DOHH2 (cell line): ENCODE measurements at regions not wholly inside any gene's neighbourhood (a gene's known extent, or its start where the extent isn't known, plus 50 kb on each side); places are given as distances from the start of the nearest gene placed in this dataset.

Experiments used
- H3F3A ChIP-seq: fragments of 200-600 bp; sonication (generic), shearing (Covaris generic); 2 replicates; pipeline ENCODE4 v1.6.0; 2016; ENCODE audit warnings: antibody characterized with exemption, mild to moderate bottlenecking; ENCODE audit not compliant: control insufficient read depth, insufficient read depth
- H3K27ac ChIP-seq: fragments of 200-600 bp; sonication (generic); 2 replicates; pipeline ENCODE4 v1.5.1; 2014; ENCODE audit warnings: low read depth, mild to moderate bottlenecking, low read length, moderate library complexity
- H3K27me3 ChIP-seq: fragments of 200-600 bp; sonication (generic); 2 replicates; pipeline ENCODE4 v1.6.1; 2014; ENCODE audit warnings: mild to moderate bottlenecking, low read length, mixed read lengths; ENCODE audit not compliant: control insufficient read depth
- H3K36me3 ChIP-seq: fragments of 200-600 bp; sonication (generic); 2 replicates; pipeline ENCODE4 v1.6.1; 2014; ENCODE audit warnings: mild to moderate bottlenecking, low read length, moderate library complexity, mixed read lengths; ENCODE audit not compliant: control insufficient read depth
- H3K4me1 ChIP-seq: fragments of 200-600 bp; sonication (generic); 2 replicates; pipeline ENCODE4 v1.6.1; 2014; ENCODE audit warnings: mild to moderate bottlenecking, low read length, mixed read lengths; ENCODE audit not compliant: control insufficient read depth
- H3K4me2 ChIP-seq: fragments of 200-600 bp; sonication (generic); 2 replicates; pipeline ENCODE4 v1.6.0; 2014; ENCODE audit warnings: mild to moderate bottlenecking, low read length, moderate library complexity
- H3K4me3 ChIP-seq: fragments of 200-600 bp; sonication (generic); 2 replicates; pipeline ENCODE4 v1.5.1; 2014; ENCODE audit warnings: mild to moderate bottlenecking, low read length, mixed read lengths
- H3K79me2 ChIP-seq: fragments of 200-600 bp; sonication (generic); 2 replicates; pipeline ENCODE4 v1.6.1; 2014; ENCODE audit warnings: mild to moderate bottlenecking, low read length, mixed read lengths; ENCODE audit not compliant: control insufficient read depth
- H3K9me2 ChIP-seq: fragments of 200-600 bp; sonication (generic); replicated peaks from 2 replicates; pipeline ENCODE4 v1.6.1; 2014; ENCODE audit warnings: mild to moderate bottlenecking, low read length, mixed read lengths; ENCODE audit not compliant: control insufficient read depth
- H3K9me3 ChIP-seq: fragments of 200-600 bp; sonication (generic); 2 replicates; pipeline ENCODE4 v1.6.1; 2014; ENCODE audit warnings: antibody characterized with exemption, low read length, mixed read lengths; ENCODE audit not compliant: control insufficient read depth, insufficient read depth
- H4K20me1 ChIP-seq: fragments of 200-600 bp; sonication (generic); 2 replicates; pipeline ENCODE4 v1.6.0; 2014; ENCODE audit warnings: low read depth, mild to moderate bottlenecking, antibody characterized with exemption, low read length, moderate library complexity; ENCODE audit not compliant: control insufficient read depth, insufficient read depth
- EZH2phosphoT487 ChIP-seq: fragments of 200-600 bp; sonication (generic); IDR thresholded peaks from 2 replicates; pipeline ENCODE4 v1.6.1; 2017; ENCODE audit warnings: borderline replicate concordance, mild to moderate bottlenecking, antibody characterized with exemption, low read length, moderate library complexity, mixed read lengths
- TF ChIP-seq, protein P1 (sequence below): fragments of 200-600 bp; sonication (generic); IDR thresholded peaks from one replicate; pipeline ENCODE4 v1.5.1; 2014; ENCODE audit warnings: antibody characterized with exemption, mild to moderate bottlenecking, low read depth, low read length; ENCODE audit not compliant: poor library complexity, severe bottlenecking

DNA sequence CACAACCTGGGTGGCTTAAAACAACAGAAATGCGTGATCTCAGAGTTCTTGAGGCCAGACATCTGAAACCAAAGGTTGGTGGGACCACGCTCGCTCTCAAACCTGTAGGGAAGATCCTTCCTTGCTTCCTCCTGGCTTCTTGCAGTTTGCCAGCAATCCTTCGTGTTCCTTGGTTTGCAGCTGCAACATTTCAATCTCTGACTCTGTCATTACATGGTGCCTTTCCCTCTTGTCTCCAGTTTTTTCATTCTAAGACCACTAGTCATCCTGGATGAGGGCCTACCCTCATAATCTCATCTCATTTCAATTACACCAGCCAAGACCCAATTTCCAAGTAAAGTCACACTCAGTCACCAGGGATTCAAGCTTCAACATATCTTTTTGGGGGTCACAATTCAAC, 388.0 kb downstream of the GPM6A start:
- Histone ChIP-seq H3K4me1 (no peaks in the 10 kb centered on the region), H4K20me1 (no peaks in the 10 kb centered on the region), H3K4me2 (no peak overlapping the region), H3K27ac (no peak overlapping the region), H3K36me3 (no peaks in the 10 kb centered on the region), H3K27me3 (no peaks in the 10 kb centered on the region), H3K4me3 (no peak overlapping the region), H3K9me2 (no peaks in the 10 kb centered on the region), H3F3A (no peaks in the 10 kb centered on the region), H3K79me2 (no peaks in the 10 kb centered on the region), H3K9me3 (no peaks in the 10 kb centered on the region; the same call in 1 of the 2 replicates)
- TF ChIP-seq, protein P1, sequence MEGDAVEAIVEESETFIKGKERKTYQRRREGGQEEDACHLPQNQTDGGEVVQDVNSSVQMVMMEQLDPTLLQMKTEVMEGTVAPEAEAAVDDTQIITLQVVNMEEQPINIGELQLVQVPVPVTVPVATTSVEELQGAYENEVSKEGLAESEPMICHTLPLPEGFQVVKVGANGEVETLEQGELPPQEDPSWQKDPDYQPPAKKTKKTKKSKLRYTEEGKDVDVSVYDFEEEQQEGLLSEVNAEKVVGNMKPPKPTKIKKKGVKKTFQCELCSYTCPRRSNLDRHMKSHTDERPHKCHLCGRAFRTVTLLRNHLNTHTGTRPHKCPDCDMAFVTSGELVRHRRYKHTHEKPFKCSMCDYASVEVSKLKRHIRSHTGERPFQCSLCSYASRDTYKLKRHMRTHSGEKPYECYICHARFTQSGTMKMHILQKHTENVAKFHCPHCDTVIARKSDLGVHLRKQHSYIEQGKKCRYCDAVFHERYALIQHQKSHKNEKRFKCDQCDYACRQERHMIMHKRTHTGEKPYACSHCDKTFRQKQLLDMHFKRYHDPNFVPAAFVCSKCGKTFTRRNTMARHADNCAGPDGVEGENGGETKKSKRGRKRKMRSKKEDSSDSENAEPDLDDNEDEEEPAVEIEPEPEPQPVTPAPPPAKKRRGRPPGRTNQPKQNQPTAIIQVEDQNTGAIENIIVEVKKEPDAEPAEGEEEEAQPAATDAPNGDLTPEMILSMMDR = no peak
- no peak for TF ChIP-seq EZH2phosphoT487

DNA sequence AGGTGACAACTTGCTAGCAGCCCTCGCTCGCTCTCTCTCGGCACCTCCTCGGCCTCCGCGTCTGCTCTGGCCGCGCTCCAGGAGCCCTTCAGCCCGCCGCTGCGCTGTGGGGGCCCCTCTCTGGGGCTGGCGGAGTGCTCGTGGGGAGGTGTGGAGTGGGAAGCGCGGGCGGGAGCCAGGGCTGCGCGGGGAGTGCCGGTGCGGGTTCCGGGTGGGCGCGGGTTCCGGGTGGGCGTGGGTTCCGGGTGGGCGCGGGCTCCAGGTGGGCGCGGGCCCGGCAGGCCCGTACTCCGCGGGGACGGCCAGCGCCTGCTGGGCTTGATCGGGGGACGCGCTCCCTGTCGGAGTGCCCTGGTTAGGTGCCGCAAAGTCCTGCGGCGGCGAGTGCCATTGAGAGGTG, 384.3 kb downstream of the GPM6A start:
- H4K20me1 ChIP-seq = no peaks in the 10 kb centered on the region
- no peaks in the 10 kb centered on the region for H3K79me2 ChIP-seq
- H3K36me3 ChIP-seq = no peaks in the 10 kb centered on the region
- TF ChIP-seq EZH2phosphoT487 = no peak
- TF ChIP-seq, protein P1 = no peak
- H3K4me1 ChIP-seq = no peaks in the 10 kb centered on the region
- H3K9me2 ChIP-seq = no peaks in the 10 kb centered on the region
- H3K4me3 ChIP-seq = no peak overlapping the region
- no peaks in the 10 kb centered on the region; the same call in 1 of the 2 replicates for H3K9me3 ChIP-seq
- no peaks in the 10 kb centered on the region for H3F3A ChIP-seq
- H3K27me3 ChIP-seq = no peaks in the 10 kb centered on the region
- no peak overlapping the region for H3K4me2 ChIP-seq
- no peak overlapping the region for H3K27ac ChIP-seq

DNA sequence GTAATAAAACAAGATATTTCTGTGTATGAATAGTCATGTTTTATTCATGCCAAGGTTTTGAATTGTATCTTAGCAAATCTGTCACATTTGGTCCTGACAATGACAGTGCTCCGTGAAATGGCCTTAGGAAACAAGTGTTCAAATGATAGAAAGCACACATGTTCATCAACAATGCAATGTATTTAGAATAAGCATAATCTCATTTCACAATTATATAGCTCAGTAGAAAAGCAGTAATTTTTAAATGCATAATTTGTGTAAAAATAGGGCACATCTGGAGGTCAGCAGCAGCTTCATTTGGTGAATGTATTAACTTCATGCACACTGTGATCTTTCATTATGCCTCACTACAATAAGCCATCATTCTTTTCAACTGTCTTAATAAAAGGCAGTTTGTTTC, 380.4 kb downstream of the GPM6A start:
- H3K9me2 ChIP-seq = no peaks in the 10 kb centered on the region

DNA sequence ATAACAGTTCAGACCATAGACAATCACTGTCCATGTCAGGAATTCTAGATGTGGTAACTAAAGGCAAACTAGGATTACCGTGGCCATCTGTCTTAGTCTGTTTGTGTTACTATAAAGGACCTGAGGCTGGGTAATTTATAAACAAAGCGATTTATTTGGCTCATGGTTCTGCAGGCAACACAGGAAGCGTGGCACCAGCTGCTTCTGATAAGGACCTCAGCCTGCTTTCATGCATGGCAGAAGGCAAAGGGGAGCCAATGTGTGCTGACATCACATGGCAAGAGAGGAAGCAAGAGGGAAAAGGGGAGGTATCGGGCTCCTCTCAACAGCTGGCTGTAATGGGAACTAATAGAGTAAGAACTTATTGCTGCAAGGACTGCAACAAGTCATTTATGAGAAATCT, 376.7 kb downstream of the GPM6A start:
- no peak for TF ChIP-seq EZH2phosphoT487
- TF ChIP-seq, protein P1 = no peak
- Histone ChIP-seq H3K27ac (no peak overlapping the region), H3K4me1 (no peaks in the 10 kb centered on the region), H3K9me2 (no peaks in the 10 kb centered on the region), H3K36me3 (no peaks in the 10 kb centered on the region), H3K4me3 (no peak overlapping the region), H4K20me1 (no peaks in the 10 kb centered on the region), H3K27me3 (no peaks in the 10 kb centered on the region), H3K4me2 (no peak overlapping the region), H3F3A (no peaks in the 10 kb centered on the region), H3K79me2 (no peaks in the 10 kb centered on the region), H3K9me3 (no peaks in the 10 kb centered on the region; the same call in 1 of the 2 replicates)

More for the DNA sequence above, 380.4 kb downstream of the GPM6A start:
- H3K36me3 ChIP-seq = no peaks in the 10 kb centered on the region
- no peaks in the 10 kb centered on the region for H3K4me1 ChIP-seq
- no peaks in the 10 kb centered on the region for H3K79me2 ChIP-seq
- no peak overlapping the region for H3K27ac ChIP-seq
- H3K27me3 ChIP-seq = no peaks in the 10 kb centered on the region
- H3F3A ChIP-seq = no peaks in the 10 kb centered on the region
- H4K20me1 ChIP-seq = no peaks in the 10 kb centered on the region
- H3K4me3 ChIP-seq = no peak overlapping the region
- TF ChIP-seq EZH2phosphoT487 = no peak
- H3K4me2 ChIP-seq = no peak overlapping the region
- H3K9me3 ChIP-seq = no peaks in the 10 kb centered on the region; the same call in 1 of the 2 replicates
